HG03139 (cell line): ENCODE measurements at regions not wholly inside any gene's neighbourhood (a gene's known extent, or its start where the extent isn't known, plus 50 kb on each side); places are given as distances from the start of the nearest gene placed in this dataset.
"Not testable (repeated sequence)": the region's sequence is repeated elsewhere in the genome, so short reads cannot be mapped to it uniquely, and the experiment has no call there.

Experiments used
- ATAC-seq: cut with Tn5 transposase; IDR thresholded peaks from one replicate; pipeline ENCODE4 v1.9.1; 2021; ENCODE audit not compliant: unreplicated experiment

DNA sequence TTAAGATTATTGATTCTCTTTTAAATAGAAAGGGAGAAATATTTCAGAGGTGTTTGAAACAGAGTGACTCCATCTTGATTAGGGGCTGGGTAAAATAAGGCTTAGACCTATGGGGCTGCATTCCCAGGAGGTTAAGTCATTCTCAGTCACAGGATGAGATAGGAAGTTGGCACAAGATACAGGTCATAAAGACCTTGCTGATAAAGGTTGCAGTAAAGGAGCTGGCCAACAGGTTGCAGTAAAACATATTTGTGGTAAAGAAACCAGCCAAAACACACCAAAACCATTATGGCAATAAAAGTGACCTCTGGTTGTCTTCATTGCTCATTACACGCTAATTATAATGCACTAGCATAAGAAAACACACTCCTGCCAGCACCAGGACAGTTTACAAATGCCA is 165.0 kb downstream of the SPIN4 start:
- ATAC-seq, result no peak

DNA sequence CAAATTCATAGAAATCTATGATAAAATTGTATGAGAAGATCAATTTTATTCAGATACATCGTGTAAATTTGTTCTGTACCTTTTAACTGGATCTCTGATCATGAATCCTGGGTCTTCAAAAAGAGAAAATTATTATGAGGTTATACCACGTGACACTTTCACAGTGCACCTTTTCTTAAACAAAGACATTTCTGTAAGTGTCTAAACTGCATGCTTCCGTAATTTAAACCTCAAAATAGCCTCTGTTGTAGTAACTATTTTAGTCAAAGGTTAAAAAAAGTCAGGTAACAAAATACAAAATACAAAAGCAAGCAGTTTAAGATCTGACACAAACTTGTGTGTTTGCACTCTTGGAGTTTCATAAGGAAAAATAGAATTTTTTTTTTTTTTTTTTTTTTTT is 171.3 kb downstream of the SPIN4 start:
- not testable (repeated sequence) for ATAC-seq

DNA sequence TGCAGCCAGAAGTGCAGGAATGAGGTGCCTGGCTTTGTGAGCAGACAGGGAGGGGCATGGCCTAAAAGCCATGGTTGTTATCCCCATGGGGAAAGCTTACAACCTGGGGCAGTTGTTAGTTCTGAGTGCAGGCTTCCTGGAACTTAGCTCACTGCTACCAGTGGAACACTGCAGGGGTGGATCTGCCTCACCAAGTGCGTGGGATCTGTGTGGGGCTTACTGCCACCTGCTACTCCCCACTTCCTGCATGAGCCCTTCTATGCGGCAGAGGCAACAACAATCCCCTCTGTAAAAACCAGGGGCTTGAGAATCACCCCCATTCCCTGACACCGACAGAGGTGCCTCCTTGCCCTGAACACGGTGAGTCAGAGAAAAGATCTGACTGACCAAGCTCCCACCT is 174.6 kb downstream of the SPIN4 start:
- not testable (repeated sequence) for ATAC-seq

DNA sequence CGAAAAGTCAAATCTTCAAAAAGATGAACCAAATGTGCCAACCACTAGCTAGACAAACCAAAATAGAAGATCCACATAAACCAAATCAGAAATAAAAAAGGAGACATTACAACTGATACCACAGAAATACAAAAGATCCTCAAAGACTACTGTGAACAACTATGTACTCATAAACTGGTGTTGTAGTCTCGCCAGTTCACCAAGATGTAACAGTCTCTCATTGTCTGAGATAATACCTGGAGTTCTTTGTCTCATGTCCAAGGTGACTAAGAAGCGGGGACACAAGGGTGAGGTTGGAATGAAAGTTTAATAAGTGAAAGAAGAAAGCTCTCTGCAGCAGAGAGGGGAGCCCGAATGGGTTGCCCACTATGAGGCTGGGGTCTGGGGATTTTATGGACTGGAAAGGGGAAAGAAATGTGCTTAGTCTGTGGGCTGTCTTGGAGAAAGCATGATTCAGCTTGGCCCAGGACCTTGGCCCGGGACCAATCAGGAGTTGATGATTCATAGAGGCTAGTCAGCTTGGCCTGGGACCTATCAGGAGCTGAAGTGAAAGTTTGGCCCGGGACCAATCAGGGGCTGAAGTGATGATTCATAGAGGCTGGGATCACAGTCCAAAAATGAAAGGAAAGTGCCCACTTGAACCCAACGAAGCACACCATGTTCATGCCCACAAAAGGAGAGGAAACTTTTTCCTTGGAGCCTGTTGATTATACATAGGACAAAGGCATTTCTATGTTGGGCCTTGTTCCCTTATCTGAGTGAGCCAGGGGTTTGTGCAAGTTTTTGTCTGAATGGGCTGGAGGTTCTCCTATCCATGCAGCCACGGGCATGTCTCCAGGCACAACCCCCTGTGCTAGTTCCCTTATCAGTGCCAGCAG is 177.1 kb downstream of the SPIN4 start:
- ATAC-seq, result not testable (repeated sequence)

DNA sequence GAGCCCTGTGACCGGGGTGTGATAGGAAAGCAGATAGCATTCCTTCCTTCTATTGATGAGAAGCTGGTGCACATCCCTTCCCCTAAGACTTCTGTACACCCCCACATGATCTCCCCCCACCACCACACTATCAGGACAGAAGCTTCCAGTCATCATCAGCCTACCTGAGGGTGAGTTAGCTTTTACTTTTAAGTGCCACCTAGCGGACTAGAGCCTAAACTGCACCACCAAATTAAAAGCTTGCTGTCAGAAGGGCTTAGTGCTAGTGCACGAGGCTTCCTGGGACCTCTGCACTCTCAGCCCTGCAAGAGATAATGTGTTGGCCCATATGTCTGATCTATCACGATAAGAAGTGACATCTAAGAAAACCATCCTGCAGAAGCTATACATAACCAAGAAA is 181.7 kb downstream of the SPIN4 start:
- not testable (repeated sequence) for ATAC-seq

DNA sequence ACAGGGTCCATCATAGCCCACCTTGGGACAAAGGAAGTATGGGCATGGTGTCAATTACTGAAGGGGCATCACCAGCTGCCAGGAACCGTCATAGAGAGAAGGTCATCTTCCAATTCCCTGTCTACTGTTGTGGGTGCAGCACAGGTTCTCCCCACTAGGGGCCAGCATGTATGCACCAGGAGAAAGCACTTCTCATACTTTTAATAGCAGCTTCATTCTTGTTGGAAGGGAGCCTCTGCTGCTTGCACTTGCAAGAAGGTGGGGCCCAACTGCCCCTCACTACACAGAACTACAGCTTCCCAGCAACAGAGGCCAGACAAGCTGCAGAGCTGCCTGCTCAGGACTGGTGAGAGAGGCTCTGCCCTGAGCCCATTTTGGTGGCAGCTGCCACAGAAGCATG is 182.2 kb downstream of the SPIN4 start:
- ATAC-seq, result not testable (repeated sequence)

DNA sequence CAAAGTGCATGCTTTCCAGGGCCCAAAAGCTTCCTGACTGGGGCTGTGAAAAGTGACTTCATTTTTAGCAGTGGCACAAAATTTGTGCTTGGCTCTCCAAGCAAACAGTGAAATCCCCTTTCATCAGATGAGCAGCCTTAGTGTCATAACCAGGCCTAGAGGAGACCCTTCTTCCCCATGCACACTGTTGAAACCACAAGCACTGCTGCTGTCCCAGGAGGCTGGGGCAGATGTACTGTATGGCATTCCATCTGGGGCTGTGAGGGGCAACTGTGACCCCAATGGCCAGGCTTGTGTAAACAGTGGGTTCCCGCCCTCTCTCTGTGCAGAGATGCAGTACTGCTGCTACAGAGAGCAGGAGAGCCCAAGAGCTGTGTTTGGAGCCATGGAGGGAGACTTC is 184.1 kb downstream of the SPIN4 start:
- not testable (repeated sequence) for ATAC-seq

DNA sequence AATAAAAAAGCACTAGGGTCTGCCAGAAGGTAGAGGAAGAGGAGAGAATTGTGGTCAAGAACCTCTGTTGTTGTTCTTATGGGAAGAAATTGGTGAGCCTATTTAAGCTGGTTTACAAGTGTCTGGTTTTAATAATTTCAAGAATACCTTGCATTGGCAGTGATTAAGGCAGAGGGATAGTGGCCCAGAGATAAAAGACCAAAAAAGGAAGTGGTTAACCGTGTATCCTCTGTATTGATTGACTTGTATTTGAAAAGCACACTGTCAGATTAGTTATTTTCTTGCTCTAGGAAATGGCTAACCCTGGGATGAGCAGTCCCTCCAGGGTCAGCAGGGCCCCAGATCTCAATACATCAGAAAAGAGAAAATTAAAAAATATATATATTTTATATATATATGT is 190.1 kb downstream of the SPIN4 start:
- not testable (repeated sequence) for ATAC-seq

DNA sequence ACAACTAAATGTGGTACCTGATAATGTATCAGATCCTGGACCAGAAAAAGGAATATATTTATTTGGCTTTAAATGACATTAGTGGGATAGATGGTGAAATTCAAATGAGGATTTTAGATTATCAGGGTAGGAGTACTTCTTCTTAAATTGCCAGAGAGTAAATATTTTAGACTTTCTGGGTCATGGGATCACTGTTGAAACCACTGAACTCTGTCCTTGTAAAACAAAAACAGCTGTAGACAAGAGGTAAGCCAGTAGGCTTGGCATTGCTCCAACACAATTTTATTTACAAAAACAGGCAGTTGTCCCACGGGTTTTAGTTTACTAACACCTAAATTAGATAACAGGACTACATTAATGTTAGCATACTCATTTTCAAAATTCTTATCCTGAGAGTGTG is 190.8 kb downstream of the SPIN4 start:
- not testable (repeated sequence) for ATAC-seq

DNA sequence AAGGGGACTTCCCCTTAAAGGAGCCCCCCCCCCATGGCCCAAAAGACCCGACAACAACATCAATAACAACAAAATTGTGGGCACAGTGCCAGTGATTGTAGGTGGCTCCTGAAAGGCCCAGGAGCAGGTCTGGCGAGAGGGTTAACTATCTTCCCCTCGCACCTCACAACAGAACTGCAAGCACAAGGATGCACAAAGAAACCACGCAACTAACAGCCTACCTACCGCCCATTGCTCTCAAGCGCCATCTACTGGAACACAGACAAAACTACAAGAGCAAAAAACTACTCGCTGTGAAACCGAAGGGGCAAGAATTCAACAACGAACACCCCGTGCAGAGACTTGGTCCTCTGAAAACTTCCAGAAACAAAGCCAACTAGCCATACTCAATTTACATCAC is 205.6 kb downstream of the SPIN4 start:
- not testable (repeated sequence) for ATAC-seq

DNA sequence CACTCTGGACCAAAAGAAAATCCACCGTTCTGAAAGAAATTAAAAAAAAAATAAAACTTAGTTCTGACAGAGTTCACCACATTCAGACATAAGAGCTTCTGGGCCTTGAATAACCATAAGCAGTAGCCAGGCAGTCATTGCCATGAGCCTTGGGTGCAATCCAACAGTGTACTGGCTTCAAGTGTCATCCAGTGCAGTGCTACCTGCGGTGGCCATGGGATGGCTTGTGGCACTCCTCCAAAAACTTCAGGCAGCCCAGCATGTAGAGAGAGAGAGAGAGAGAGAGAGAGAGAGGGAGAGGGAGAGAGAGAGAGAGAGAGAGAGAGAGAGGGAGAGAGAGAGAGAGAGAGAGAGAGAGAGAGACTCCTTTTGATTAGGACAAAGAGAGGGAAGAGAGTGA is 208.5 kb downstream of the SPIN4 start:
- not testable (repeated sequence) for ATAC-seq

DNA sequence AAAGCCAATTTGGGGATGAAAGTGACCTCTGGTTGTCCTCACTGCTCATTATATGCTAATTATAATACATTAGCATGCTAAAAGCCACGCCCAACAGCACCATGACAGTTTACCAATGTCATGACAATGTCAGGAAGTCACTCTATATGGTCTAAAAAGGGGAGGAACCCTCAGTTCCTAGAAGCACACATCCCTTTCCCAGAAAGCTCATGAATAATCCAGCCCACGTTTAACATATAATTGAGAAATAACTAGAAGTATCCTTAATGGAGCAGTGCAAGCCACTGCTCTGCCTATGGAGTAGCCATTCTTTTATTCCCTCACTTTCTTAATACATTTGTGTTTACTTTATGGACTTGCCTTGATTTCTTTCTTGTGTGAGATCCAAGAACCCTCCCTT is 215.3 kb downstream of the SPIN4 start:
- ATAC-seq, result not testable (repeated sequence)

DNA sequence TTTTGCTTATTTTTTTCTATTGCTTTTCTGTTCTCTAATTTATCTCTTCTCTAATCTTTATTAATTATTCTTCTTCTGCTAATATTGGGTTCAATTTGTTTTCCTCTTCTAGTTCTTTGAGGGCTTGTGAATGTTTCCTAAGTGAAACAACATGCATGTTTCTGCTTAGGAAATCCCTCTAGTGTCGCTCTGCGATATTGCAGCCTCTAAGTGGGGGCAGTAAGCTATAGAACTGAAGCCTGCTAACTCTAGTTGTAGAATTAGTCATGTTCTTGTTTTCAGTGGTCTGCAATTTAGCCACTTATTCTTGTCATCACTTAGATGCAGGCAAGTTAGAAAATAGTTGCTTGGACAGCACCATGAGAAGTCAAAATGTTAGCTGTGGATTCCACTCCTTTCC is 222.6 kb downstream of the SPIN4 start:
- ATAC-seq, result no peak

DNA sequence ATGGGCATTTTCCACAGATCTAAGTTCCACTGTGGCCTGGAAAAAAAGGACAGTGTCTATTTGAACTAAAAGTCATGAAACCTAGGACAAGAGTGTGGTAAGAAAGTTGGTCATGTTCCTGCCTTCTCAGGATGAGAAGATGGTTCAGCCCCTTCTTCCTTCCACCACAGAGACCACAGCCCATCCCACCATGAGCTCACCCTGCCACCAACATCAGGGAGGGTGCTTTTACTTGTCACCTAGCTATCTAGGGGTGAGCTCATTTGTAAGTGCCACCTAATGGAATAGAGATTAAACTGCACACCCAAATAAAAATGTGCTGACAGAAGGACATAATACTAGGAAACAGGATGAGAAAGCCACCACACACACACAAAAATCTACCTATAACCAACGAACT is 235.9 kb downstream of the SPIN4 start:
- ATAC-seq, result no peak

DNA sequence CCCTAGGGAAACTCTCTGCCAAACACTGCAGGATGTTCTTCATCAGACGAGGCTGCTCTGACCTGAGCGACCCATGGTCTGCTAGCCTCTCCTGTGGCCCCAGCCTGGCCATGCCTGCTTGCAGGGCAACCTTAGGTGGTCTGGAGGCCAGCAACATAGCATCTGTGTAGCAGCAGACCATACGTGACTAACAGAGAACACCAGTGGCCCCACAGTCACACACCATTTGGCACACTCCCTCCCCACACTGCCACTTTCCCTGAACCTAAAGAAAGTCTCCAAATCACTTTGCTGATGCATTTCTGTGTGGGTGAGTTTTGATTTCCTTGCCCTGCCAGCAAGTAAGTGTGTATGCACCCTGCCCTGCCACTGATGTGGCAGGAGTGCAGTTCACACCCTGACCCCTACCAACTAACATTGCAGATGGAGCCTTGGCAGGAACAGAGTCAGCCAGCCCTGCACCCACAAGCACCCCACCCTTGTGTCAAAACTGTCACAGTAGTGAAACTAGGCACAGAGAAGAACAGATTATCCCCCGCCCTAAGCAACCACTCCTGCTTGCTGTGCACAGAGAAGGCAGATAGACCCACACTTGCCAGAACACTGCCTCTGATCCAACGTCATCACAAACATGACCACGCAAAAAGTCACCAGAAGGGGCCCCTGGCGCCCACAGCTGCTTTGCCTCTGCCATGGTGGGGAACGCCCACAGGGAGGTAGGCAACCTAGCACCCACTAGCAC is 249.1 kb downstream of the SPIN4 start:
- no peak for ATAC-seq

DNA sequence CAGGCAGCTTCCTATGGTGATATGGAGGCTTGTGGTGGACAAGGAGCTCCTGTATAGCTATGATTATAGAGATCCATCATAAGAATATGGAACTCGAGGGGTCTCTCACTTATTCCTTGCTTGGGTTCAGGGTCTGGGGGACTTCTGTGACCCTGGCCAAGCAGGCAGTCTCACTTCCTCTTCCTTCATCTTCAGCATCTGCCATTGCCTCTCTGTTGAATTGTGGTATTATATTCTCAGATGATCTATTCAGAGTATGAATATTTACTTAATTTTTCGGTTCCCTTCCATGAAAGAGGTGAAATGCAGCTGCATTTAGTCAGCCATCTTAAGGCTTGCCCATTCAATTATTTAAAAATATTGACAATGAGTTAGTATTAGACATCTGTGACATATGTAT is 292.9 kb downstream of the SPIN4 start:
- ATAC-seq, result no peak

DNA sequence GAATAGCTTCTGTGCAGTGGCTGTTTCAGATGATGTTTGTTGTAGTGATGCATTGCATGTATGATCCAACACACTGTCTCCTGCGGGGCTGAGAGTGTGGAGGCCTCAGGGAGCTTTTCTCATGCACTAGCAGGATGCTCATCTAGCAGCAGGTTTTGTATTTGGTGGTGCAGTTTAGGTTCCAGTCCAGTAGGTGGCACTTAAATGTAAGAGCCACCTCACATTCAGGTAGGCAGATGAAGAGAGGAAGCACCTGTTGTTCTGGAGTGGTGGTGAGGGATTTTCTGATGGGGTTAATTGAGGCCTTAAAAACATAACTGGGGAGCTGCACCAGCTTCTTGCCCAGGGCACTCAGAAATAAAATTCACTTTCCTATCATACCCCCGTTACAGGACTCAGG is 300.9 kb downstream of the SPIN4 start:
- no peak for ATAC-seq

DNA sequence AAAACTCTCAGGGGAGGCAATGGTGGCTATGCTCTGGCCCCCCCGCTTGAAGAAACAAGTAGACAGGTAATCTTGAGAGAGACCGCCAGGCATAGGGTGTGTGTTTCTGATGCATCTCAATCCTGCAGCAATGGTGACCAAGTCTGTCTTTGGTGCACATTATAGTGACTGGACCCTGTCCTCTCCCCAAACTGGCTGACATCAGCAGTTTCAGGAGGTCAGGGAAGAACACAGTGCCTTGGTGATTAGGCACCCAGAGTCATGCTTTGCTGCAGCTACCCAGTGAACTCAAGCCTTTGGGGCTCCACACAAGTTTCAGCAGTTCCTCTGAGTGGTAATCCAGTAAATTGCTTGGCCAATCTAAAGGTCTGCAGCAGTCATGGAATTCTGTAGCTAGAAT is 318.3 kb downstream of the SPIN4 start:
- ATAC-seq, result no peak

DNA sequence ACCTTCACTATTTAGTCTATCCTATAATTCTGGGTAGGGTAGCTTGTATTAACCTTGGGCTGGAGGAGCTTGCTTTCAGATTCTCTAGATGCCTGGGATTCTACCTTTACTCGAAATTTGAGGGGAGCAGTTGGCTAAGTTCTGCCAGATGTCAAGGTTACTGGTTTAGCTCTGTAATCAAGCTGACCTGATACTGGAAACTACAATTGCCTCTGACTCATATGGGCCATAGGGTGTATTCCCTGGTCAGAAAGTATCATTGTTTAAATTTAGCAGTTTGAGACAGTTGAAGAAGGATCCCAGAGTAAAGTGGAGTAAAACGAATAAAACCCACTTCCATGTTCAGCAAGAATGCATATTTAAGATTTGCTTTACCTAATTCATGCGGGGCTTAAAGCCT is 337.6 kb downstream of the SPIN4 start:
- no peak for ATAC-seq

DNA sequence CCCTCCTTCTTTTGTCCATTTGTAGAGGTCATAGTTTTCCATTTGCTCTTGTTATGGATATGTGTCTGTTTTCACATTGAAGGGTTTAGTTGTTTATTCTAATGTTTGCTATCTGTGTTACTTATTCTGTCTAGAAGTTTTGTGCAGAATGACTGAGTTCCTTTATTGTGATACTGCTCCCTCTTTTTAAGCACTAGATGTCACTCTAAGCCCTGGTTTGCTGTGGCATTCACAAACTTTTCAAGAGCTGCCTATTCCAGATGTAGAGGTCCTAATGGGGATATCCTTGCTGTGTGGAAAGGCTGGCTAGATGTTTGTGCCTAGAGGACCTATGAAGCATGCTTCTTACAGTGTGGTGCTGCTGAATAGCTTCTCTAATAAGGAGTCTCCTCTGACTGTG is 338.6 kb downstream of the SPIN4 start:
- ATAC-seq, result no peak

DNA sequence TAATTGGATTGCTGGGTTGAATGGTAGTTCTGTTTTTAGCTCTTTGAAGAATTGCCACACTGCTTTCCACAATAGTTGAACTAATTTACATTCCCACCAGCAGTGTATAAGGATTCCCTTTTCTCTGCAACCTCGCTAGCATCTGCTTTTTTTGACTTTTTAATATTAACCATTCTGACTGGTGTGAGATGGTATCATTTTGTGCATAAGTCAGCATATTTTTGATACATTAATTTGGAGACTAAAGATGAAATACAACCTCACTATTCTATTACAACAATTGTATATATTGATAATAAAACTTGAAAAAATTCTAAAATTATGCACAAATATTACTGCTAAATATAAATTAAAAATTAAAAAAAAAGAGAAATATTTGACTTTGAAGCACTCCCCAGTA is 350.9 kb downstream of the SPIN4 start:
- not testable (repeated sequence) for ATAC-seq
